Neuronal stem cell (in vitro differentiated cells): ENCODE measurements at regions not wholly inside any gene's neighbourhood (a gene's known extent, or its start where the extent isn't known, plus 50 kb on each side); places are given as distances from the start of the nearest gene placed in this dataset.

Source experiments
- DNase-seq: peaks from one replicate; pipeline ENCODE4 v3.0.0-alpha.2; 2013; ENCODE audit warnings: low spot score
- H2AFZ ChIP-seq: one replicate; pipeline ENCODE4 v1.6.1; 2013; ENCODE audit warnings: mild to moderate bottlenecking, low read length, inconsistent platforms
- H2AK5ac ChIP-seq: 2 replicates; pipeline ENCODE4 v1.6.1; 2013; ENCODE audit warnings: low read depth, mild to moderate bottlenecking, inconsistent platforms, low read length, moderate library complexity, mixed read lengths
- H2BK120ac ChIP-seq: 2 replicates; pipeline ENCODE4 v1.6.1; 2013; ENCODE audit warnings: low read depth, mild to moderate bottlenecking, inconsistent platforms, low read length, moderate library complexity, mixed read lengths
- H2BK12ac ChIP-seq: one replicate; pipeline ENCODE4 v1.6.1; 2013; ENCODE audit warnings: low read length, inconsistent platforms
- H2BK15ac ChIP-seq: 2 replicates; pipeline ENCODE4 v1.6.1; 2013; ENCODE audit warnings: mild to moderate bottlenecking, low read length, inconsistent platforms, mixed read lengths
- H2BK5ac ChIP-seq: one replicate; pipeline ENCODE4 v1.6.1; 2013; ENCODE audit warnings: inconsistent platforms, mild to moderate bottlenecking, low read length, moderate library complexity
- H3K14ac ChIP-seq: one replicate; pipeline ENCODE4 v1.6.1; 2013; ENCODE audit warnings: low read length, inconsistent platforms
- H3K18ac ChIP-seq: 2 replicates; pipeline ENCODE4 v1.6.1; 2013; ENCODE audit warnings: low read length, inconsistent platforms
- H3K23ac ChIP-seq: 2 replicates; pipeline ENCODE4 v1.6.1; 2013; ENCODE audit warnings: low read depth, mild to moderate bottlenecking, mixed read lengths, low read length, inconsistent platforms; ENCODE audit not compliant: poor library complexity
- H3K27ac ChIP-seq: replicated peaks from 3 replicates; pipeline ENCODE4 v1.5.1; 2013; ENCODE audit warnings: low read length, inconsistent platforms
- H3K27me3 ChIP-seq, 3 experiments: 2 replicates each; pipeline ENCODE4 v1.6.1; 2013; ENCODE audit warnings: low read length in 3 of 3, mild to moderate bottlenecking in 2 of 3, inconsistent platforms in 1 of 3, low read depth in 1 of 3, mixed read lengths in 1 of 3, moderate library complexity in 1 of 3; ENCODE audit not compliant: control insufficient read depth in 3 of 3, insufficient read depth in 3 of 3
- H3K36me3 ChIP-seq, 2 donors: replicated peaks in 1 of 2; 2 replicates each; pipeline ENCODE4 v1.6.1; 2013; ENCODE audit warnings: low read length in 2 of 2; ENCODE audit not compliant: control insufficient read depth in 2 of 2, insufficient read depth in 2 of 2
- H3K4ac ChIP-seq: 2 replicates; pipeline ENCODE4 v1.6.1; 2013; ENCODE audit warnings: inconsistent platforms, mild to moderate bottlenecking, low read length, moderate library complexity
- H3K4me1 ChIP-seq, 2 donors: 1 replicate in 1 of 2; 2 replicates in 1 of 2; pipeline ENCODE4 v1.6.1; 2013; ENCODE audit warnings: low read length in 2 of 2, low read depth in 1 of 2; ENCODE audit not compliant: control insufficient read depth in 2 of 2, insufficient read depth in 1 of 2
- H3K4me2 ChIP-seq: one replicate; pipeline ENCODE4 v1.6.1; 2013; ENCODE audit warnings: mild to moderate bottlenecking, low read length, inconsistent platforms; ENCODE audit not compliant: insufficient read depth, poor library complexity, severe bottlenecking
- H3K4me3 ChIP-seq, 2 donors: 2 replicates each; pipeline ENCODE4 v1.5.1; 2013; ENCODE audit warnings: low read length in 2 of 2, mild to moderate bottlenecking in 2 of 2, inconsistent platforms in 1 of 2, moderate library complexity in 1 of 2
- H3K79me1 ChIP-seq: one replicate; pipeline ENCODE4 v1.6.1; 2013; ENCODE audit warnings: low read depth, mild to moderate bottlenecking, inconsistent platforms, low read length, moderate library complexity
- H3K9ac ChIP-seq: one replicate; pipeline ENCODE4 v1.6.1; 2013; ENCODE audit warnings: mild to moderate bottlenecking, low read depth, low read length, inconsistent platforms; ENCODE audit not compliant: poor library complexity
- H3K9me3 ChIP-seq, 2 donors: replicated peaks in 1 of 2; 2 replicates each; pipeline versions ENCODE3 to v1.6.1; 2013; ENCODE audit warnings: low read length in 2 of 2, mild to moderate bottlenecking in 2 of 2, inconsistent platforms in 1 of 2, low read depth in 1 of 2, mixed read lengths in 1 of 2, moderate library complexity in 1 of 2; ENCODE audit not compliant: control insufficient read depth in 2 of 2, insufficient read depth in 1 of 2
- H4K8ac ChIP-seq: one replicate; pipeline ENCODE4 v1.6.1; 2013; ENCODE audit warnings: low read depth, mild to moderate bottlenecking, inconsistent platforms, low read length, moderate library complexity
- H4K91ac ChIP-seq: one replicate; pipeline ENCODE4 v1.6.1; 2013; ENCODE audit warnings: low read length, low read depth, mild to moderate bottlenecking, inconsistent platforms; ENCODE audit not compliant: poor library complexity
- WGBS, 2 donors: extraction: QIAGEN DNeasy Blood & Tissue Kit; methylation state at CpG; one replicate each; pipeline ENCODE4 v1.1.7; 2013; ENCODE audit warnings: missing lambda C conversion rate in 2 of 2, mixed read lengths in 1 of 2; ENCODE audit not compliant: insufficient read length in 2 of 2, insufficient replicate concordance in 1 of 2; ENCODE audit errors: extremely low coverage in 2 of 2; 5-methylcytosine and 5-hydroxymethylcytosine counted together

DNA sequence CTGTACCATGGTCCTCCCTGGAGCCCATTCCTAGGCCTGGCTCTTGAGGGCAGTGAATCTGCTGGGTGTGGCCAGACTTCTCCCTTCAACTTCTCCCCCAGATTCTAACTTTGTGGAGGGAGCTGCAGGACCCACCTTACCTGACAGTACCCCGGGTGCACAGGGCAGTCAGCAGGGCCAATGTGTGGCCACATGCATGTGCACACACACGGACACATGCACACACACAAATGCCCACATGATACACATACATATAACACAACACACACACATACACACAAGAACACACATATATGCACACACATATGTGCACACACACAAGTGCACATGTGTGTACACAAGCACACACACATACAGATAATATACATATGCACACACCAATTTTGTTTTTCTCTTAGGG lies 300.0 kb upstream of the HS6ST1 start:
- Histone ChIP-seq H4K8ac (no peak overlapping the region), H2BK15ac (no peak overlapping the region), H3K27ac (no peak overlapping the region), H3K36me3 (no peaks in the 10 kb centered on the region), H3K4me3 (no peak overlapping the region), H3K18ac (peak overlapping the region; percentile 35), H2AFZ (no peak overlapping the region), H4K91ac (no peak overlapping the region), H3K4me2 (no peak overlapping the region), H3K27me3 (no peaks in the 10 kb centered on the region), H3K9ac (no peak overlapping the region), H3K4me1 (peaks cover 0 to 6% of the 10 kb centered on the region in 2 donors), H3K79me1 (no peaks in the 10 kb centered on the region), H3K9me3 (peaks cover 0 to 5% of the 10 kb centered on the region in 2 donors), H2AK5ac (no peak overlapping the region), H2BK5ac (no peak overlapping the region), H2BK120ac (no peak overlapping the region), H2BK12ac (no peak overlapping the region), H3K14ac (no peak overlapping the region), H3K4ac (no peak overlapping the region), H3K23ac (no peak overlapping the region)
- WGBS, 2 donors, result no CpG with 5 or more reads among the region's 2 CpGs
- DNase-seq, result no peak

DNA sequence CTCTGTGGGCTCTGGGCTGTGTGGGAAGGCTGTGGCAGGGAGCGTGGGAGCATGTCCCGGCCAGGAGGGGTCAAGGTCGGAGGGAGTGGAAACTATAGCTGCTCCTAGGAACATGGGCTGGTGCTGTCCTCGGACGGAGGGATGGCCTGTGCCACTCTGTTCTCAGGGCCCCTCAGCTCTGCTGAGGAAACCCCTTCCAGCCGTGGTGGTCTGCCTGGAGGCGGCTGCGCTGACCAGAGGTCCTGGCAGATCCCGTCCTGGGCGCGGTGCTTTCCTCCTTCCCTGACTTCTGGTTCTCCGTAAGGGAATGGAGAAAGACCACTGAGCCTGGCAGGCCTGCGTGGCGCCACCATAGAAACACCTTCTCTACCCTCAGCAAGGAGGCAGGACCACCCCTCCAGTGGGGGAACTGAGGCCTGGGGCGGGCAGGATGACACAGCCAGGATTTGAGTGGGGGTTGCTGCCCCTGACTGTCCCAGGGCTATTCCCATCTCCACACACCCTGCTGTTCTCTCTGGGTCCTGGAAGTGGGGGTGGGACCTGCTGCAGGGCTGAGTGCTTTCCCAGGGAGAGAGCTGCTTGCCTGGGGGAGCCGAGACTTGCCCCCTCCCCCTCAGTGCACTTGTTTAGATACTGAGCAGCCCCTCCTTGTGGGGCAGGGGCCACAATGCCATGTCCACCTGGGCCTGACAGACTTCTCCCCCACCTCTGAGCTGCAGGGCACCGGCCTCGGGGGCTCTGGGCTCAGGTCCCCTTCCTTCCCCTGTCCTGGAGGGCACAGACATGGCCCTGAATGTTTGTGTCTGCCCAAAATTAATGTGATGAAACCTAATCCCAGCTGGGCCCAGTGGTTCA lies 301.0 kb upstream of the HS6ST1 start:
- Histone ChIP-seq H2BK5ac (no peak overlapping the region), H2AFZ (no peak overlapping the region), H3K9ac (no peak overlapping the region), H4K91ac (peak overlapping the region; percentile 54), H2BK12ac (no peak overlapping the region), H3K79me1 (no peaks in the 10 kb centered on the region), H3K9me3 (peaks cover 0 to 5% of the 10 kb centered on the region in 2 donors), H2BK15ac (peak overlapping the region; percentile 82), H3K4me1 (peaks cover 6 to 10% of the 10 kb centered on the region in 2 donors), H3K27ac (no peak overlapping the region), H3K4ac (peak overlapping the region; percentile 68), H3K23ac (no peak overlapping the region), H3K4me2 (no peak overlapping the region), H3K18ac (peak overlapping the region; percentile 78), H2AK5ac (peak overlapping the region; percentile 8), H3K4me3 (no peak overlapping the region), H2BK120ac (no peak overlapping the region), H3K36me3 (no peaks in the 10 kb centered on the region), H3K14ac (no peak overlapping the region), H4K8ac (no peak overlapping the region), H3K27me3 (no peaks in the 10 kb centered on the region)
- DNase-seq, result no peak
- no CpG with 5 or more reads among the region's 18 CpGs for WGBS, 2 donors

DNA sequence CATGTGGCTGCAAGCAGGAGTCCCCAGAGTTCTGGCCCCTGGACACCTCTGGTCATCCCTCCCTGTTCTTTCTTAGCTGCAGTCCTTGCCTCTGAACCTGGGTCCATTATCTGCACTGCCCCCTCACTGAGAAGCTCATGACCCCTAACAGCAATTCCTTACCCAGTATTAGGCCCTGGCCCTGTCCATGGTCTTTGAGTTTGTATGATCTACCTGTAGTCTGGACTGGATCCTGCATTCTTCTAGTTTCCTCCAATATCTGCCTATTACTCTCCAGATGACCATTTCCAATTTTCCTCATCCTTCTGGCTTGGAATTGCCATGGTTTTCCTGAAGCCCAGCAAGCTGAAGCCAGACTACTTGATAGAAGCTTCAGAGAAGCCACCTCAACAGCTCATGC lies 302.4 kb upstream of the HS6ST1 start:
- DNase-seq, result no peak
- H3K27ac ChIP-seq, result no peak overlapping the region
- no peak overlapping the region for H3K18ac ChIP-seq
- no peak overlapping the region for H4K8ac ChIP-seq
- no peak overlapping the region for H3K4me2 ChIP-seq
- H3K9ac ChIP-seq, result no peak overlapping the region
- no peak overlapping the region for H2AFZ ChIP-seq
- H3K4me3 ChIP-seq, result no peak overlapping the region
- no peak overlapping the region for H2BK15ac ChIP-seq
- H3K27me3 ChIP-seq, result no peaks in the 10 kb centered on the region
- H3K4ac ChIP-seq, result no peak overlapping the region
- no peak overlapping the region for H4K91ac ChIP-seq
- no peak overlapping the region for H3K14ac ChIP-seq
- H3K23ac ChIP-seq, result no peak overlapping the region
- H2BK120ac ChIP-seq, result no peak overlapping the region
- no peak overlapping the region for H2AK5ac ChIP-seq
- peaks cover 0 to 5% of the 10 kb centered on the region in 2 donors for H3K9me3 ChIP-seq
- H3K4me1 ChIP-seq, result peaks cover 10 to 14% of the 10 kb centered on the region in 2 donors
- no peak overlapping the region for H2BK12ac ChIP-seq
- H2BK5ac ChIP-seq, result no peak overlapping the region
- H3K36me3 ChIP-seq, result no peaks in the 10 kb centered on the region
- no peaks in the 10 kb centered on the region for H3K79me1 ChIP-seq

- no peak overlapping the region for H3K23ac ChIP-seq
- no peak overlapping the region for H3K27ac ChIP-seq
- no peak overlapping the region for H2BK15ac ChIP-seq
- peaks cover 15 to 17% of the 10 kb centered on the region in 2 donors for H3K4me1 ChIP-seq
- no peak overlapping the region for H3K9ac ChIP-seq
- no peak overlapping the region for H4K91ac ChIP-seq
- H3K36me3 ChIP-seq, result no peaks in the 10 kb centered on the region
- H2BK120ac ChIP-seq, result no peak overlapping the region
- no peak overlapping the region for H3K4ac ChIP-seq
- H2BK5ac ChIP-seq, result no peak overlapping the region
- peak overlapping the region; percentile 30 for H2AK5ac ChIP-seq
- no peak overlapping the region for H2AFZ ChIP-seq
- WGBS, 2 donors, result no CpG with 5 or more reads among the region's 7 CpGs
- H3K4me3 ChIP-seq, result no peak overlapping the region
- H3K27me3 ChIP-seq, result no peaks in the 10 kb centered on the region
- no peaks in the 10 kb centered on the region for H3K79me1 ChIP-seq
- DNase-seq, result no peak
- no peak overlapping the region for H2BK12ac ChIP-seq
- H3K4me2 ChIP-seq, result no peak overlapping the region
- H3K18ac ChIP-seq, result peak overlapping the region; percentile 1
- H3K9me3 ChIP-seq, result peaks cover 0 to 5% of the 10 kb centered on the region in 2 donors
- H4K8ac ChIP-seq, result no peak overlapping the region
- no peak overlapping the region for H3K14ac ChIP-seq
Measured at GRCh38 chr2:128622371-128622770, 303.7 kb upstream of the HS6ST1 start.
